WI38 (cell line): ENCODE measurements at regions not wholly inside any gene's neighbourhood (a gene's known extent, or its start where the extent isn't known, plus 50 kb on each side); places are given as distances from the start of the nearest gene placed in this dataset.

Source experiments
- H3K4me3 ChIP-seq: 2 replicates; pipeline ENCODE4 v1.5.1; 2011; ENCODE audit warnings: low read depth, mild to moderate bottlenecking, control low read depth, low read length
- CTCF ChIP-seq: IDR thresholded peaks from 2 replicates; pipeline ENCODE4 v1.5.1; 2012; ENCODE audit warnings: low read depth, mild to moderate bottlenecking, control low read depth, low read length

- no peak for TF ChIP-seq CTCF
- no peak overlapping the region for H3K4me3 ChIP-seq
Observed at GRCh38 chr7:94247970-94248369, 146.7 kb upstream of the COL1A2 start.

- no peak for TF ChIP-seq CTCF
- H3K4me3 ChIP-seq = no peak overlapping the region
Observed at GRCh38 chr7:94249631-94250030, 145.1 kb upstream of the COL1A2 start.

GRCh38 chr7:94250124-94250523, 144.6 kb upstream of the COL1A2 start:
- H3K4me3 ChIP-seq = no peak overlapping the region
- no peak for TF ChIP-seq CTCF

GRCh38 chr7:94250987-94251386, 143.7 kb upstream of the COL1A2 start:
- H3K4me3 ChIP-seq = no peak overlapping the region
- TF ChIP-seq CTCF = no peak

- H3K4me3 ChIP-seq = no peak overlapping the region
- no peak for TF ChIP-seq CTCF
Observed at GRCh38 chr7:94252124-94252523, 142.6 kb upstream of the COL1A2 start.

GRCh38 chr7:94252971-94253370, 141.7 kb upstream of the COL1A2 start:
- TF ChIP-seq CTCF = no peak
- H3K4me3 ChIP-seq = no peak overlapping the region

GRCh38 chr7:94253686-94254085, 141.0 kb upstream of the COL1A2 start:
- TF ChIP-seq CTCF = no peak
- no peak overlapping the region for H3K4me3 ChIP-seq
